Renal pelvis (tissue), 1 donor: ENCODE measurements at regions not wholly inside any gene's neighbourhood (a gene's known extent, or its start where the extent isn't known, plus 50 kb on each side); places are given as distances from the start of the nearest gene placed in this dataset.

ENCODE experiments used
- DNase-seq: peaks from one replicate; pipeline ENCODE4 v3.0.0-alpha.2; 2013

- DNase-seq = no peak
Observed at GRCh38 chr2:425947-426346, 138.1 kb upstream of the ALKAL2 start.

DNA sequence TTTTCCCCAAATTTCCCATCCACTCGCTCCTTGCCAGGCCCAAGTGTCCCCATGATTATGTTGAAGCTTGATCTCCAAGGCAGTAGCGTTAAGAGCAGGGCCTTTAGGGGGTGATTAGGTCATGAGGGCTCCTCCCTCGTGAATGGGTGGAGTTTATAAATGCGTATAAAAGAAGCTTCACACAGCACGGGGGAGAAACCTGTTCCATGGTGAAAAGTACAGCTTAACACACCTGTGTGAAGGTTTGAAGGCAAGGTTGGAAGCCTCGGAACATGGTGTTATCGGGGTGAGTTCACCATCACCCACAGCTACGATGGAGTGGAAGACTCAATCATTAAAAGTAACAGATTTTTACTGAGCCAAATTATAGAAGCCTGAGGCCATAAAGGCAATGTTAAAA is 137.4 kb upstream of the ALKAL2 start:
- DNase-seq = no peak

GRCh38 chr2:424306-425171 is 136.6 kb upstream of the ALKAL2 start:
- DNase-seq = no peak

- DNase-seq = no peak
Observed at GRCh38 chr2:423479-423878, 135.6 kb upstream of the ALKAL2 start.

- DNase-seq = no peak
Observed at GRCh38 chr2:422676-423435, 135.0 kb upstream of the ALKAL2 start.

DNA sequence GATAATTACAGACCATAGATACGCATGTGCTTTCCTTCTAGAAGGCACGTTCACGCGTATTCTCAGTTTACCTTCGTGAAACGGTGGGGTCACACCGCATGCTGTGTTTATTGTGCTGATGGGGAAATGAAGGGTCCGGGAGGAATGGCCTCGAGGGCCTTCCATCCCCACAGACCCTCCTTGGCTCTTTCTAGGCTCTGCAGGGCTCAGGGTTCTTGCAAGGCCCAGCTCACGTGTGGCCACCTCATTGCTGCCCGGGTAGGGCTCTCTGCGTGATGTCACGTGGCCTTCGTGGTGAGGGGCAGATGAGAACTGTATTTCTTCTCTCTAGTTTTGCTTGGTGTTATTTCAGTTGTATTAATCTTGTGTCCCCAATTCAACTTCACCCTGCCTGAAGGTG is 133.5 kb upstream of the ALKAL2 start:
- DNase-seq = no peak

- no peak for DNase-seq
Observed at GRCh38 chr2:419687-420317, 131.9 kb upstream of the ALKAL2 start.

- DNase-seq = no peak
Observed at GRCh38 chr2:417662-418061, 129.8 kb upstream of the ALKAL2 start.

DNA sequence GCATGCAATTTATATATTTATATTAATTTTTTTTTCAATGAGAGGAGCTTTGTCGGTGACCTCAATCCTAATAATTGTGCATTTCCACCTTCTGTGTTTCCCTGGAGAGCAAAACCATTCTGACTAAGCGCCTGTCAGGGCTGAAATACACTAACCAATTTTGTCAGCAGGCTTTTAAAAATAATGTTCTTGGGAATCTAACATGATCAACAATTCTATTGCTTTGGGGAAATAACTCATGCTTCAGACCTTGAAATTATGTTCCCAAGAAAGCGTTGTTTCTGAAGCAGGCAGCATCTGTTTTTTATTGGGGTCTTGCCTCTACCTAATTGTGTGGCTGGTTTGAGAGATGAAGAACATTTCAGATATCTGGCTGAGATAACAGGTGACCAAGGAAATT is 129.1 kb upstream of the ALKAL2 start:
- no peak for DNase-seq

DNA sequence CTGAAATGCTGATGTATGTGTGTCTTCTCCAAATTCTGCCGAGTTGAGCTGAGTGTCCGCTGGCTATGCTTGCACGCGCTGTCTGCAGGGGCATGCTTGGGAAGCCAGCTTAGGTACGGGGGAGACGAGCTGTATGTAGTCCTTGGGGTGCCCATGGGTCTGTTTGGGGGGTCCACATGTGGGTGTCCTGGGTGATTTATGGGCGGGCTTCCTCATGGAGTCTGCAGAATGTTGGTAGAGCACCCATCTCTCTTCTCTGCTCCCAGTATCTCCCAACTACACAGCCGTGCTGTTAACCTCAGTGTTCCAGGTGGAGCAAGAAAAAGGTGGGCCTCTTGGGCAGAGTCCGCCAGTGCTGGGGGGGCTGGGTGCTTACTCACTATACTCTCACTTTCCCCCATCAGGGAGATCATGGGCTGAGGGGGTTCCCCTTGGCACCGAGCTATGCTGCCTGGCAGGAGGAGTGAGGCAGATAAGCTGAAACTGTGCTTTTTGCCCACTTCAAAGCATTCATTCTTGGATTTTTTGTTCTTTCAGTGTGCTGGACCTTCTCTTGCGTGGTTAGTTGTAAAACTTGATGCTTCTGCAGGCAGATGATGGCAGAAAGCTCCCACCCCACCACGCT is 128.2 kb upstream of the ALKAL2 start:
- DNase-seq = no peak

- no peak for DNase-seq
Observed at GRCh38 chr2:409523-409922, 121.6 kb upstream of the ALKAL2 start.

- no peak for DNase-seq
Observed at GRCh38 chr2:407630-408029, 119.7 kb upstream of the ALKAL2 start.

DNA sequence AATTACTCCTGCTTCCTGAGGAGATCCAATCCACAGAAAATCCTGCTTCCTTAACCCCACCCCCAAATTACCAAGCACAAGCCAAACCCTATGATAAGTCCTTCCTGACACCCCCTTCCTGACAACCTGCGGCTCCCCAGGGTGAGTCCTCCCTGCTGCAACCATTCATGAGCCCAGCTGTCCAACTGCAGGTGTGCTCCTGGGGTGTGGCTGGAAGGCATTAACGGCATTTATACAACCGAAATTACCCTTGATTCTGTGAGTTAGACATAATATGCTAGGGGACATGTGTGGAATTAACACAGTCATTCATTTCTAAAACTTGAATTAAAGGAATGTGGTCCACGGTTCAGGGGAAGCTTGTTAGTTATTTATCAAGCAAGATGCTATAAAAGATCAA is 119.0 kb upstream of the ALKAL2 start:
- DNase-seq = no peak

DNA sequence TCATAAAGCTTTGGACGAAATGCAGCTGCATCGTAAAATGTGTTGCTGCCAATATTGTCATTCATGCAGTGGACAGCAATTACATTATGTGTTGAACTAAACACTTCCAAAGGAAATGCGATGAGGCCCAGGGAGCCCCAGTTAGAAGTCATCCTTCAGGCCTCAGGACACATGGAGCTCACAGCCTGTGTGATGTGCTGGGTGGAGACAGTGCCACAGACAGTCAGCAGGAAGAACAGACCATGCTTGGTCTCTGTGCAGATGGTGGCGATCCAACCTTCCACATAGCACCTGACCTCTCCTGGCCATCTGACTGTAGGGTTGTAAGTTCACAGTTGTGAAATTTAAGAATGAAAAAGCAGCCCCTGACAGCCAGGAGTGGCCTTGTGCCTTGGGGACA is 118.3 kb upstream of the ALKAL2 start:
- DNase-seq = no peak

DNA sequence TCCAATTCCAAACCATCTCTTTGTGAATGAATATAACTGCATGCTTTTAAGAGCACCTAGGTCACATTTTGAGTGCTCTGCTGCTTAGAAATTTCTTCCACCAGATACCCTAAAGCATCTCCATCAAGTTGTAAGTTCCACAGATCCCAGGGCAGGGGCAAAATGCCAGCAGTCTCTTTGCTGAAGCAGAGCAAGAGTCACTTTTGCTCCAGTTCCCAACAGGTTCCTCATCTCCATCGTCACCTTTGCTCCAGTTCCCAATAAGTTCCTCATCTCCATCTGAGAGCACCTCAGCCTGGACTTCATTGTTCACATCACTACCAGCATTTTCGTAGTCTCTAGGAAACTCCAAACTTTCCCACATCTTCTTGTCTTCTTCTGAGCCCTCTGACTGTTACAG is 116.7 kb upstream of the ALKAL2 start:
- no peak for DNase-seq

- DNase-seq = no peak
Observed at GRCh38 chr2:403682-404081, 115.8 kb upstream of the ALKAL2 start.

- no peak for DNase-seq
Observed at GRCh38 chr2:402721-403120, 114.8 kb upstream of the ALKAL2 start.

GRCh38 chr2:402206-402605 is 114.3 kb upstream of the ALKAL2 start:
- DNase-seq = no peak

GRCh38 chr2:401019-401679 is 113.3 kb upstream of the ALKAL2 start:
- no peak for DNase-seq

DNA sequence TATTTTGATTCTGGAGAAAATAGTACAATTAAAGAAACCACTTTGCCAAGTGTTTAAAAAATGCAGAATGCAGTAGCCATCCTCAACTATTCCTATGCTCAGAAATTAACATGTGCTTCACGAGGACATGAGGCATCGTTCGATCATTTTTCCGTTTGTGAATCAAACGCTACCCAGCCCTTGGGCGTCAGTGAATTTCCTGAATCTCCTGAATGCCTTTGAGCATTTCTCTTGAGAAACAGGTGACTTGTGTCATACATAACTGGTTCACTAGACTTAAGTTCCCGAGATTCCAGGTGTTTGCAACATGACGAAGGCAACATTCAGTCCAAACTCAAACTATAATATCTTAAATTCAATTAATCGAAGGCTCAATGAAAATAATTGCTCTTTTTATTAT is 110.0 kb upstream of the ALKAL2 start:
- DNase-seq = no peak

DNA sequence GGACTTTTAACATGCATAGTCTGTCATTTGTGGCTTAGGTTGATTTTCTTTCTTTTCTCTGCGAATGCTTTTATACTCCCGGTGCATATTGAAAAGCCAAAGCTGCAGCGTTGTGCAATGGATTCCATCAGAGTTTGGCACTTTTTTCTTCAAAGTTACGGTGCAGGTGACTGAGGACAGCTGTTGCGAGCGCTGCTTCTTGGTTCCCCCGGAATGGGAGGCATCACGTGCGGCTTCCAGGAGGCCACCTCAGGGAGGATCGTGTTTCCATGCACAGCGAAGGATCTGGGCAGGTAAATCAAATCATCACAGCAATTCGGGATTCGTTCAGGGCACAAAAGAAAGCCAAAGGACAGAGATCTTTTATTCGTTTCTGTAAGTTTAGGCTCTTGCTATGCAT is 109.6 kb upstream of the ALKAL2 start:
- no peak for DNase-seq

DNA sequence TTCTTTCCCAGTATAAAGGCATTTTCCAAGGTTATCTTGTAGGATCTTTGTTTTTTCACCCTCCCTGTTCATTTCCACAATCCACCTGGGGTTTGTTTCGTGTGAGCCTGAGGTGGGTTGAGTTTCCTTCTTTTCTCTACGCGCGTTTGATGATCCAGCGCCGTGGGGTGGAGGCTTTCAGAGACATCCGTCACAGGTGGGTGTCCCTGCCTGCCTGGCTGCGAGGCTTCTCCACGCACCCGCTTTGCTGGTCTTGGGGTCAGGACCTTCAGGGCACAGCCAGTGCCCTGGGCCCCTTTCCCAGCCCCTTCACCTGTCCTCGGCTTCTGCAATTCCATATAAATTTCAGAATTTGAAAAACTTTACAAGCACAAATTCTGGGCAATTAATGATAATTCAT is 109.0 kb upstream of the ALKAL2 start:
- no peak for DNase-seq
